Gastrocnemius medialis (tissue), 4 donors: ENCODE measurements at regions not wholly inside any gene's neighbourhood (a gene's known extent, or its start where the extent isn't known, plus 50 kb on each side); places are given as distances from the start of the nearest gene placed in this dataset.

Source experiments
- ATAC-seq, 2 donors: fragments of 150-250 bp; one replicate each; pipeline ENCODE4 v1.9.1; 2016
- DNase-seq, 2 donors: peaks; one replicate each; pipeline ENCODE4 v3.0.0-alpha.2; 2019
- H3K27ac ChIP-seq, 4 donors: fragments of 200-600 bp; sonication (generic); 1 replicate in 1 of 4; 2 replicates in 3 of 4; pipeline ENCODE4 v1.5.1; 2016 to 2018; ENCODE audit warnings: mild to moderate bottlenecking in 2 of 4, moderate library complexity in 1 of 4
- H3K27me3 ChIP-seq, 3 donors: fragments of 200-600 bp; sonication (generic) in 2 of 3; 1 replicate in 1 of 3; 2 replicates in 2 of 3; pipeline versions ENCODE4 v1.5.1 to v1.6.0; 2016 to 2019; ENCODE audit warnings: mild to moderate bottlenecking in 1 of 3, moderate library complexity in 1 of 3
- H3K36me3 ChIP-seq, 2 donors: fragments of 200-600 bp; sonication (generic) in 1 of 2; one replicate each; pipeline ENCODE4 v1.5.1; 2017 to 2018
- H3K4me1 ChIP-seq, 2 donors: fragments of 200-600 bp; sonication (generic) in 1 of 2; one replicate each; pipeline ENCODE4 v1.5.1; 2016 to 2017; ENCODE audit warnings: mild to moderate bottlenecking in 2 of 2
- H3K4me3 ChIP-seq, 4 donors: fragments of 200-600 bp; sonication (generic) in 3 of 4; 1 replicate in 1 of 4; 2 replicates in 3 of 4; pipeline ENCODE4 v1.5.1; 2016 to 2019; ENCODE audit warnings: mild to moderate bottlenecking in 2 of 4
- H3K9me3 ChIP-seq, 3 donors: fragments of 200-600 bp; sonication (generic) in 2 of 3; 1 replicate in 1 of 3; 2 replicates in 2 of 3; pipeline ENCODE4 v1.5.1; 2016 to 2019
- POLR2A ChIP-seq, 2 donors: fragments of 450-650 bp; IDR thresholded peaks; one replicate each; pipeline ENCODE4 v1.6.1; 2017; ENCODE audit warnings: antibody characterized with exemption in 2 of 2, mild to moderate bottlenecking in 2 of 2, moderate library complexity in 2 of 2
- in situ Hi-C, 4 donors: fragments of 200-750 bp; cut with MboI; loops; one replicate each; pipeline versions ENCODE4 v1.15.0 to v1.8.0; 2017; ENCODE audit warnings: low sequenced_read_pairs in 4 of 4
- intact Hi-C: fragments of 100-400 bp; cut with DNase I; formaldehyde crosslinking; loops from one replicate; pipeline ENCODE4 v1.15.1; 2023; ENCODE audit warnings: low total_unique reads
- TF ChIP-seq, protein P1 (sequence below), 5 experiments: fragments of 450-650 bp in 3 of 5; fragments of 200-600 bp in 2 of 5; sonication (generic) in 2 of 5; IDR thresholded peaks in 4 of 5; conservative IDR thresholded peaks in 1 of 5; 1 replicate in 4 of 5; 2 replicates in 1 of 5; pipeline ENCODE4 v1.5.1; 2016 to 2019; ENCODE audit warnings: antibody characterized with exemption in 5 of 5, mild to moderate bottlenecking in 3 of 5, moderate library complexity in 3 of 5

DNA sequence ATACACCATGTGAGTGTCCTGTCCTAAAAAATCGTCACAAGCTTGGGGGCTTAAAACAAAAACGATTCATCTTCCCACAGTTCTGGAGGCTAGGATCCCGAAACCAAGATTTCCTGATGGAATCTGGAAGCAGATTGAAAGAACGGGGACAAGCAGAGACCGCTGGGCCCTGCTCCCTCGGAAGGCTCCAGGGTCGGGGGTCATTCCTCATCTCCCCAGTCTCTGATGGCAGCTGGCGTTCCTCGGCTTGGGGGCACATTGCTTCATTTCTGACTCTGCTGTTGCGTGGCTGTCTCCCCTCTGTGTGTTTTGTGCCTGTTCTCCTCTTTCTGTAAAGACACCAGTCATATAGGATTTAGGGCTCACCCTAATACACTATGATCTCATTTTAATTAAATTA lies 114.2 kb upstream of the TMPRSS2 start:
- in situ Hi-C loops, result loop anchor here in 1 of 4 donors (25.0 kb wide), 1 partner anchor 490 kb away; no protein-coding TSS in a partner anchor
- no peak for TF ChIP-seq POLR2A (IDR thresholded peaks at IDR 0.05)
- TF ChIP-seq, protein P1, sequence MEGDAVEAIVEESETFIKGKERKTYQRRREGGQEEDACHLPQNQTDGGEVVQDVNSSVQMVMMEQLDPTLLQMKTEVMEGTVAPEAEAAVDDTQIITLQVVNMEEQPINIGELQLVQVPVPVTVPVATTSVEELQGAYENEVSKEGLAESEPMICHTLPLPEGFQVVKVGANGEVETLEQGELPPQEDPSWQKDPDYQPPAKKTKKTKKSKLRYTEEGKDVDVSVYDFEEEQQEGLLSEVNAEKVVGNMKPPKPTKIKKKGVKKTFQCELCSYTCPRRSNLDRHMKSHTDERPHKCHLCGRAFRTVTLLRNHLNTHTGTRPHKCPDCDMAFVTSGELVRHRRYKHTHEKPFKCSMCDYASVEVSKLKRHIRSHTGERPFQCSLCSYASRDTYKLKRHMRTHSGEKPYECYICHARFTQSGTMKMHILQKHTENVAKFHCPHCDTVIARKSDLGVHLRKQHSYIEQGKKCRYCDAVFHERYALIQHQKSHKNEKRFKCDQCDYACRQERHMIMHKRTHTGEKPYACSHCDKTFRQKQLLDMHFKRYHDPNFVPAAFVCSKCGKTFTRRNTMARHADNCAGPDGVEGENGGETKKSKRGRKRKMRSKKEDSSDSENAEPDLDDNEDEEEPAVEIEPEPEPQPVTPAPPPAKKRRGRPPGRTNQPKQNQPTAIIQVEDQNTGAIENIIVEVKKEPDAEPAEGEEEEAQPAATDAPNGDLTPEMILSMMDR (IDR thresholded peaks at IDR 0.05 in 4 of 5, conservative IDR thresholded peaks at IDR 0.05 in 1 of 5), result no peak
- H3K27ac ChIP-seq, result no peak overlapping the region
- peaks cover 0 to 10% (median 4%) of the 10 kb centered on the region in 3 donors for H3K27me3 ChIP-seq
- H3K4me1 ChIP-seq, result no peaks in the 10 kb centered on the region
- intact Hi-C loops, result no loop called here
- no peak for DNase-seq
- H3K4me3 ChIP-seq, result no peak overlapping the region
- no peaks in the 10 kb centered on the region for H3K36me3 ChIP-seq
- H3K9me3 ChIP-seq, result no peaks in the 10 kb centered on the region
- no peak for ATAC-seq

DNA sequence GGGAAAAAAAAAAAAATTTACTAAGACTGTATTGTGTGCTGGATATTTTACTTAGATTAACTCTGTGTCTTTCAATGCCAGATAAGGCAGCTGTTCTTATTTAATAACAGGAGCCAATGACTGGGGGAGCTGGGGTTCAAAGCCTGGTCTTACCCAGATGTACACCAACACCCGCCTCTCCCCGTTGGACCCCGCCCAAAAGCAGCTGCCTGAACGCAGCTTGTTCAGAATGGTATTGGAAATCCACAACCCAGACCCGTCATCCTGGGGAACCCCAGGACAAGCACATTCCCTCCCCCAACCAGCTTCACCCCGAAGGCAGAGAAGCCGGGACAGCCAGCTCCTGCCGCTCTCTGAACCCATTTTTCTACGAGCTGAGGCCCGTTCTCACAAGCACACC lies 113.6 kb upstream of the TMPRSS2 start:
- no peak overlapping the region for H3K27ac ChIP-seq

DNA sequence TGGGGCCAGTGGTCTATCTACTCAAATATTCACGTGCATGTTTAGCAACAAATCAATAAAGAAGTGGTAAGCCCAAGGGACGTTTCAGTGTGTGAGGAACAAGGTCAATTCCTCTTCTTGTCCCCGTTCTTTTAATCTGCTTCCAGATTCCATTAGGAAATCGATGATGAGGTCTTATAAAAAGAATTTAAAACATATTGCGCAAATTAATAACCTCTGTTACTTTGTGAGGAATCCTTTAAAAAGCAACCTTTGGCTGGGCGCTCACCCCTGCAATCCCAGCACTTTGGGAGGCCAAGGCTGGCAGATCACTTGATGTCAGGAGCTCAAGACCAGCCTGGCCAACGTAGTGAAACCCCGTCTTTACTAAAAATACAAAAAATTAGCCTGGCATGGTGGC lies 113.0 kb upstream of the TMPRSS2 start:
- Histone ChIP-seq H3K4me1 (peaks cover 1 to 2% of the 10 kb centered on the region in 2 donors), H3K27ac (no peak overlapping the region), H3K4me3 (no peak overlapping the region), H3K36me3 (no peaks in the 10 kb centered on the region), H3K9me3 (no peaks in the 10 kb centered on the region), H3K27me3 (peaks cover 0 to 4% (median 4%) of the 10 kb centered on the region in 3 donors)
- in situ Hi-C loops (loop anchor here in 1 of 4 donors (25.0 kb wide), 1 partner anchor 491 kb away; no protein-coding TSS in a partner anchor), intact Hi-C loops (no loop called here)
- TF ChIP-seq, protein P1 (IDR thresholded peaks at IDR 0.05 in 4 of 5, conservative IDR thresholded peaks at IDR 0.05 in 1 of 5), result no peak
- no peak for TF ChIP-seq POLR2A (IDR thresholded peaks at IDR 0.05)
- DNase-seq, result no peak
- ATAC-seq, result peak in 1 of 2 donors; percentile 29

More for the DNA sequence above, 113.6 kb upstream of the TMPRSS2 start:
- Histone ChIP-seq H3K36me3 (no peaks in the 10 kb centered on the region), H3K9me3 (no peaks in the 10 kb centered on the region), H3K4me1 (no peaks in the 10 kb centered on the region), H3K4me3 (no peak overlapping the region), H3K27me3 (peaks cover 0 to 4% (median 4%) of the 10 kb centered on the region in 3 donors)
- intact Hi-C loops, result no loop called here
- ATAC-seq (no peak), DNase-seq (no peak)
- in situ Hi-C loops, result loop anchor here in 1 of 4 donors (25.0 kb wide), 1 partner anchor 491 kb away; no protein-coding TSS in a partner anchor
- no peak for TF ChIP-seq POLR2A (IDR thresholded peaks at IDR 0.05)
- TF ChIP-seq, protein P1 (IDR thresholded peaks at IDR 0.05 in 4 of 5, conservative IDR thresholded peaks at IDR 0.05 in 1 of 5), result no peak

DNA sequence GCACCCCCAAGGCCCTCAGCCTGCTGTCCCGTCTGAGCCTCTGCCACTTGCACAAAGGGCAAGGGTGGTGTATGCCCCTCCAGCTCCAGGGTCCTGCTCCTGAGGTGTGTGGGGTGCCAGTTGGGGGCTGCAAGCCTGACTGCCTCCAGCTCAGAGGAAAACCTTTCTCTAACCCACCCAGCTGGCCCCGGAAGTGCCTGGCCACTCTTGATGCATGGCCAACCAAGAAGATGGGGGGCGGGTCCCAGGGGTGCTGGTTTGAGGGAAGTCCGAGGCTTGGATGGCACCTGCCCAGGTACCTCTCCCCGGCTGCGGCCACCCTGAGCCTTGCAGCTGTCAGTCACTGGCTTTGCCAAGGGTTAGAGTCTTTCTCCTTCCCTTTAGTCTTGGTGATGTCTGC lies 112.6 kb upstream of the TMPRSS2 start:
- no peak overlapping the region for H3K4me3 ChIP-seq
- peaks cover 5% of the 10 kb centered on the region in 2 donors for H3K4me1 ChIP-seq
- H3K36me3 ChIP-seq, result no peaks in the 10 kb centered on the region
- in situ Hi-C loops (loop anchor here in 1 of 4 donors (25.0 kb wide), 1 partner anchor 492 kb away; no protein-coding TSS in a partner anchor), intact Hi-C loops (no loop called here)
- TF ChIP-seq, protein P1 (IDR thresholded peaks at IDR 0.05 in 4 of 5, conservative IDR thresholded peaks at IDR 0.05 in 1 of 5), result no peak
- TF ChIP-seq POLR2A (IDR thresholded peaks at IDR 0.05), result no peak
- H3K27ac ChIP-seq, result no peak overlapping the region
- H3K9me3 ChIP-seq, result no peaks in the 10 kb centered on the region
- peaks cover 0 to 4% (median 4%) of the 10 kb centered on the region in 3 donors for H3K27me3 ChIP-seq
- DNase-seq, result no peak
- ATAC-seq, result no peak
